PC-9 (cell line): ENCODE measurements at regions not wholly inside any gene's neighbourhood (a gene's known extent, or its start where the extent isn't known, plus 50 kb on each side); places are given as distances from the start of the nearest gene placed in this dataset.

Experiments
- BruUV-seq: library from RNA; stranded (reverse); fragments of 400-500 nt; replicated peaks from 2 replicates; lab custom pipeline; 2021; lab: Mats Ljungman, UMichigan
- CTCF ChIA-PET: fragments of 300-600 bp; sonication (Branson Sonifier 250); formaldehyde crosslinking; loops from one replicate; lab custom pipeline; 2022; ENCODE audit warnings: antibody characterized with exemption; lab: Charles Lee
- POLR2A ChIA-PET: fragments of 300-600 bp; sonication (Branson Sonifier 250); formaldehyde crosslinking; loops from one replicate; lab custom pipeline; 2022; ENCODE audit warnings: antibody characterized with exemption; ENCODE audit not compliant: unreplicated experiment; lab: Charles Lee
- DNase-seq, 2 experiments: peaks; one replicate each; pipeline versions ENCODE4 v3.0.0 to v3.0.0-alpha.2; 2015 to 2022; ENCODE audit warnings: mixed read lengths in 1 of 2
- H2AFZ ChIP-seq: fragments of 200-600 bp; sonication (generic); 2 replicates; pipeline ENCODE4 v1.8.1; 2017; ENCODE audit warnings: antibody characterized with exemption
- H3F3A ChIP-seq: fragments of 200-600 bp; sonication (generic); 2 replicates; pipeline ENCODE4 v1.8.1; 2017; ENCODE audit warnings: antibody characterized with exemption, mild to moderate bottlenecking, low read depth; ENCODE audit not compliant: insufficient read depth
- H3K27ac ChIP-seq: fragments of 200-600 bp; sonication (generic); 2 replicates; pipeline ENCODE4 v1.6.1; 2016; ENCODE audit warnings: mixed run types
- H3K27me3 ChIP-seq: fragments of 200-600 bp; sonication (generic); 2 replicates; pipeline ENCODE4 v1.6.1; 2016; ENCODE audit warnings: low read depth, mixed run types; ENCODE audit not compliant: insufficient read depth
- H3K36me3 ChIP-seq: fragments of 200-600 bp; sonication (generic); 2 replicates; pipeline ENCODE4 v1.6.1; 2016; ENCODE audit warnings: low read depth, mixed run types
- H3K4me1 ChIP-seq: fragments of 200-600 bp; sonication (generic); replicated peaks from 2 replicates; pipeline ENCODE4 v1.6.1; 2016; ENCODE audit warnings: mixed run types; ENCODE audit not compliant: insufficient read depth
- H3K4me2 ChIP-seq: fragments of 200-600 bp; sonication (generic); 2 replicates; pipeline ENCODE4 v1.6.1; 2017; ENCODE audit warnings: mixed run types
- H3K4me3 ChIP-seq: fragments of 200-600 bp; sonication (generic); 2 replicates; pipeline ENCODE4 v1.6.1; 2016; ENCODE audit warnings: mixed run types
- H3K79me2 ChIP-seq: fragments of 200-600 bp; sonication (generic); 2 replicates; pipeline ENCODE4 v1.6.1; 2017; ENCODE audit warnings: low read depth, mixed run types
- H3K9me2 ChIP-seq: fragments of 200-600 bp; sonication (generic); 2 replicates; pipeline ENCODE4 v1.8.1; 2017; ENCODE audit warnings: mild to moderate bottlenecking; ENCODE audit not compliant: insufficient read depth
- H3K9me3 ChIP-seq: fragments of 200-600 bp; sonication (generic); 2 replicates; pipeline ENCODE4 v1.8.1; 2016; ENCODE audit warnings: low read depth; ENCODE audit not compliant: insufficient read depth
- H4K20me1 ChIP-seq: fragments of 200-600 bp; sonication (generic); 2 replicates; pipeline ENCODE4 v1.8.1; 2017; ENCODE audit not compliant: insufficient read depth
- CTCF ChIP-seq: fragments of 200-600 bp; sonication (generic); conservative IDR thresholded peaks from 2 replicates; pipeline ENCODE4 v1.6.1; 2017; ENCODE audit warnings: mixed run types, antibody characterized with exemption, mild to moderate bottlenecking, moderate library complexity
- EZH2 ChIP-seq: fragments of 200-600 bp; sonication (generic); IDR thresholded peaks from 2 replicates; pipeline ENCODE4 v1.8.0; 2017; ENCODE audit warnings: antibody characterized with exemption, low read depth
- intact Hi-C: fragments of 100-400 bp; cut with micrococcal nuclease; formaldehyde crosslinking; loops from one replicate; pipeline ENCODE4 v1.10.0; 2022; ENCODE audit not compliant: unreplicated experiment

- Histone ChIP-seq H3K27me3 (no peaks in the 10 kb centered on the region), H4K20me1 (no peaks in the 10 kb centered on the region), H3K36me3 (no peaks in the 10 kb centered on the region), H3K79me2 (no peaks in the 10 kb centered on the region), H3K4me2 (no peak overlapping the region), H3K4me1 (peaks cover 8% of the 10 kb centered on the region; the same call in 1 of the 2 replicates), H3K4me3 (no peak overlapping the region), H3K27ac (no peak overlapping the region), H2AFZ (no peak overlapping the region), H3K9me2 (no peaks in the 10 kb centered on the region), H3K9me3 (no peaks in the 10 kb centered on the region), H3F3A (no peaks in the 10 kb centered on the region)
- BruUV-seq: no TSS peak
- ChIA-PET CTCF (no interaction called here), POLR2A (no interaction called here)
- intact Hi-C loops: no loop called here
- TF ChIP-seq CTCF (no peak), EZH2 (no peak)
- no peak for DNase-seq
Measured at GRCh38 chr7:88432301-88432700, 125.6 kb upstream of the STEAP4 start.

- Histone ChIP-seq H3K4me2 (no peak overlapping the region), H3K79me2 (no peaks in the 10 kb centered on the region), H3K9me2 (no peaks in the 10 kb centered on the region), H3K9me3 (no peaks in the 10 kb centered on the region), H3K27ac (no peak overlapping the region), H3K36me3 (no peaks in the 10 kb centered on the region), H3K4me3 (no peak overlapping the region), H2AFZ (no peak overlapping the region), H3K27me3 (no peaks in the 10 kb centered on the region), H3F3A (no peaks in the 10 kb centered on the region), H3K4me1 (peaks cover 8% of the 10 kb centered on the region; the same call in 1 of the 2 replicates), H4K20me1 (no peaks in the 10 kb centered on the region)
- TF ChIP-seq EZH2: no peak
- no peak for TF ChIP-seq CTCF
- CTCF ChIA-PET: interaction anchor here (0.6 kb wide), 1 partner anchor 111 kb away, joined by 3 read pairs; no protein-coding TSS in a partner anchor
- POLR2A ChIA-PET: no interaction called here
- BruUV-seq: no TSS peak
- intact Hi-C loops: no loop called here
- no peak for DNase-seq
Measured at GRCh38 chr7:88431882-88432281, 125.2 kb upstream of the STEAP4 start.

GRCh38 chr7:88429382-88429781 is 122.7 kb upstream of the STEAP4 start:
- Histone ChIP-seq H2AFZ (no peak overlapping the region), H3K4me3 (no peak overlapping the region), H3K9me2 (no peaks in the 10 kb centered on the region), H3K4me1 (peaks cover 8% of the 10 kb centered on the region; the same call in 1 of the 2 replicates), H3K9me3 (no peaks in the 10 kb centered on the region), H3K4me2 (no peak overlapping the region), H3F3A (no peaks in the 10 kb centered on the region), H3K27me3 (no peaks in the 10 kb centered on the region), H3K36me3 (no peaks in the 10 kb centered on the region), H4K20me1 (no peaks in the 10 kb centered on the region), H3K27ac (no peak overlapping the region), H3K79me2 (no peaks in the 10 kb centered on the region)
- TF ChIP-seq EZH2: no peak
- TF ChIP-seq CTCF: peak; percentile 53; the same call in 1 of the 2 replicates
- intact Hi-C loops: loop anchor here (5.0 kb wide), 1 partner anchor 187 kb away; no protein-coding TSS in a partner anchor
- no TSS peak for BruUV-seq
- CTCF ChIA-PET: no interaction called here
- POLR2A ChIA-PET: no interaction called here
- peak in 1 of 2 experiments; percentile 67 for DNase-seq
